Stimulated activated CD4-positive, alpha-beta T cell treated with anti-CD3 and anti-CD28 coated beads, TNF-alpha, amount 100 ng/mL, for 48 hours (primary cell): ENCODE measurements at regions not wholly inside any gene's neighbourhood (a gene's known extent, or its start where the extent isn't known, plus 50 kb on each side); places are given as distances from the start of the nearest gene placed in this dataset.

Experiments
- DNase-seq, 3 donors: peaks; one replicate each; pipeline ENCODE4 v3.0.0-alpha.2; 2020; ENCODE audit warnings: low read depth in 3 of 3

DNA sequence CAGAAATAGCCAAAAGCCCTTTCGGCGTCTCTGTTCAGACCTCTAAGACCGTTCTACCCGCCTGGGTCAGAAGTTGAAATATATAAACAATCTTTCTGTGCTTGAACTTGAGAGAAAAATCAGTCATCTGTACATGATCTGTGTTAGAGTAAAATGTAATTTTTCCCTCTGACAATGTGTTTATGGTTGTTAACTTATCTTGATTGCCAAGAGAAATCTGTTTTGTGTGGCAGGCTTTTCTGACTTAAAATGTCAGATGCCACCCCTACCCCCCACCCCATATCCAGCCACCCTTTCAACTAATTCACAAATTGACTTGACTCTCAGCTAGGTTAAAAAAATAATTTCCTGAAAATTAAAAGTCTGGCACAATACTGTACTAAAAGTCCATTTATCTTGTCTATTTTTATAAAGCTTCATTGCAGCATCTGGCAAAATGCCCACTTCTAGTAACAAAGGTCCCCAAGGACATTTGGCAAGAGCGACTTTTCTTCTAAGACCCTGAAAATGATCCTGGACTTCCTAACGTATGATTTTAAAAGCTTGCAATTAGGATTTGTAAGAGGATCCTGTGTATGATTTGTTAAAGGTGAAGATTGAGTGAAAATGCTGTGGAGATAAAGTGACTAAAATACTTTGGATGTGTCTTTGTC lies 304.2 kb downstream of the EPHA4 start:
- DNase-seq = no peak

DNA sequence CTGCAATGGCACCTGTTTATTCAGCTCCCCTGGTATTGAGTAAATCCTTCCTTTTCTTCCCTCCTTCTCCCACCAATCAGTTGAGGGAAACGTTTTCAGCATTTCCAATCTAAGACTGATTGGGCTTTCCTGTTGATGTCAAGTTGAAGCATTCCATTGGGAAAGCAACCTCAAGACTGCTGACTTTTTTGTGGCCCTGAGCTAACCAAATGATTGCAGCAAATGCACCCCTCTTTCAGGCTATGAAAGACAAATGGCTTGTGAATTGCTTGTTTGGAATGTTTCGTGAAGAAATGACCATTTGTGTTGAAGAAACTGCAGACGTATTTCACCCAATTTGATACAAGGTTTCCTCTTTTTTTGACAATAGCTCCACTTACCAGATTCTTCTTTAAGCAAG lies 303.5 kb downstream of the EPHA4 start:
- no peak for DNase-seq

DNA sequence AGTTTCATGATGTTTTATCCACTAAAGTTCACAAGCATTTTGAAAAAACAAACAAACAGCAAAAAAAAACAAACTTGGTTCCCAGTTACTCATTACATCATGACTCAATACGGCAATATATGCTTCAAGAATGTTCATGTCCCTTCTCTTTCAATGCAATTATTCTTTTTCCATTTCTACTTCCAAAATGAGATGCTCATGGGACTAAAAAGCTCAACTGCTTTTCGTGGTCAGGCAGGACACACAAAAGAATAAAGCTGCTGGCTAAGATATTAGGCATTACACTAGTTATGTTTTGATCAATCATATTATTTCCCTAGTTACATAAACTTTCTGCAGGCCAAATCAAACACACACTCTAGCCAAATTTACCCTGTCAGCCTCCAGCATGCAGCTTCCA lies 301.3 kb downstream of the EPHA4 start:
- no peak for DNase-seq

DNA sequence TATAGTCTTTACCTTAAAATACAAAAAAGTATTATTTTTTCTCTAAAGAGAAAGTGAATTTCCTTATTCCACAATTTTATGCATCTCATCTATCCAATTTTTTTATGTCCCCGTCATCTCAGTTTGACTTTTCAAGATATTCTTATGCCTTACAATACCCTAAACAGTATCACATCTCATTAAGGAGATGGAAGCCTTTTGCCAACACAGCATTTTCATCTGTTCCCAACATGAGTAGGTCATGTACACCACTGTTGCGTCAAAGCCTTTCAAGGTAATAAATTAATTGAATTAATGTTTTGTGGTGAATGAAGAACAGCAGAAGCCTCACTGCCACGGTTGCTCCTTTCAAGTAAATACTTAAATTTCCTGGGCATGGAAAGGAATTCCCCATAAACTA lies 299.4 kb downstream of the EPHA4 start:
- no peak for DNase-seq

DNA sequence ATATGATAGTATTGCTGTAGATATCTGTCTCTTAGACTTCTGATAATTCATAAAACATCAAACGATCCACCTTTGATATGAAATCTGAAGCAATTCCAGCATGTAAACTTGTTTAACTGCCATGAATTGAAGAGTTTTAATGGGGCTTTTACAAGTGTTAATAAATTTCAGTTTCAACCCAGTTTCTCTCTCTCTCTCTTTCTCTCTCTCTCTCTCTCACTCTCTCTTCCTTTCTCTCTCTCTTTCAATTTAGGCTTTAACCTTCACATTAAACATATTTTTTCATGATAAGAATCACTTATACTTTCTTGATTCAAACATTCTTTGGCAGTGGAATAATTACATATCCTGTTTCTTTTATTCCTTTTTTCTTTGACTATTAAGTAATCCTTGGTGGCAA lies 296.1 kb downstream of the EPHA4 start:
- DNase-seq = no peak

DNA sequence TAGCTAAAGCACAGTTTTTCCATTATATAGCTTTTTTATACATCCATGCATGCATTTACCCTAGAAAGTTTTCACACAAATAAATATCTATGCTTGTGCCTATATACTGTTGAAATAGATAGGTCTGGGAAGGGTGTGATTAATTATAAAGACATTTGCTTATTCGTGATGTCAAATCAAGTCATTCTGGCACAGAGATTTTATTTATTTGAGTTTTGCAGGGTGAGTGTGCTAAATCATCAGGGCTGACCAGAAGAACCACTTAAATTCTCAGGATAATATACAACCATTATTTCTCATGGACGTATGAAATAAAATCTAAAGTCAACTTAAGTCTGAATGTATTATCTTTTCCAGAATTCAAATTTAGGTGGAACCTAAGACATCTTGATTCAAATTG lies 295.5 kb downstream of the EPHA4 start:
- DNase-seq = no peak

DNA sequence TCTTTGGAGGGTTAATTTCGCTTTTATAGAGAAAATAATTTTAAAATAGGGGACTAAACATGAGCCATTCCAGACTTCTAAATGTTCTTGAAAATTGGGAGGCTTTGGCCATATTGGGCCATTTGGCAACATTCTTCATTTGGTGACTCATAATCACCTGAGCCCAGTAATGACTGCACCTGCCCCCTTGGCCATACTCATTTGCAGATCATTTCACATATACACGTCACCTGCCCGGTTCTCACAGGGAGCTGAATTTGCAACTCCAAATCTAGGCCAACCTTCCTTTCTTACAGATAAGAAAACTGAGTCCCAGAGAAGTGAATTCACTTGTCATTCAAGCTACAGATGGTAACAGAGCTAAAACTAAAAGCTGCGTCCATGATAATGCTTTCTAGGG lies 289.7 kb downstream of the EPHA4 start:
- no peak for DNase-seq

DNA sequence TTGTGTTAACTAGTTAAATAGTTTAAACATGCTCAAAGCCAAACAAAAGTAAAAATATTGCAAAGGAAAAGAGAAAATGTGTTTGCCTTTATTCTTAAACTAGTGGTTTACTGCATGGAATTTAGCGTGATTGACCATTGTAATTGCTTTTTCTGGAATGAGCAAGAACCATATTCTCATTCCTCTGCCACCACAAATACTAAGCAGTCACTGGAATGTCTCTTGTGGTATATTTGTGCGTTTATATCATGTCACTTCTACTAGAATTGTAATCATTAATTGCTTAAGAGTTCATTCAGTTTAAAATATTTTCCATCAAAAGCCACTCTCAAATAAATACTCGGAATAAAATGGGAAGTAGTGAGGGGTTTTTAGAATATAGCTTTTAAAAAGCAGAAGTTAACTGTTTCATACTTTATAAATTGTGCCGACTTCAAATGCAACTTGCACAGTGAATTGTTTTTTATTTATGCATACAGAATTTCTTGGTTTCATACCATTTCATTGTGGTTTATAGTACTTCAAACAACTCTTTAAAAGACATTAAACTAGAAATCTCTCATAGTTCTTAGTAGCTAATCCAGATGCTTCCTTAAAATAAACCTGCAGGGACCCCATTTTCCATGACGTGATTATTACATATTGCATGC lies 288.1 kb downstream of the EPHA4 start:
- DNase-seq = no peak

DNA sequence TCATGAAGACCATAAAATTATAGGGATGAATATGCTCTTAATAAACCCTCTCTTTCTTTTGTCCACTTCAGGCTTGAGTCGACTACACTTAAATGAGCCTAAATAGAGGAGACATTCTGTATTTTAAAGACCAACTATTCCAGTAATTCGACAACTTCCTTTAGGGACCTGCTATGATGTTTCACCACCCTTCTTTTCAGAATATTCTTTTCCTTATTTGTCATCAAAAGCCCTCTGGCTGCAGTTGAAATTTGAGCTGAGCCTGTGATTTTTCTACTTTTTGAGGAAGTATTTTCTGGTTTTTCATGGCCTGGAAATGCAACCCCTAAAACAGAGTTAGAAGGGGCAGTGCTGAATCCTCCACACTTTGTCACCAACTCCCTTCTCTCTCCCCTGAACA lies 287.0 kb downstream of the EPHA4 start:
- DNase-seq = no peak

DNA sequence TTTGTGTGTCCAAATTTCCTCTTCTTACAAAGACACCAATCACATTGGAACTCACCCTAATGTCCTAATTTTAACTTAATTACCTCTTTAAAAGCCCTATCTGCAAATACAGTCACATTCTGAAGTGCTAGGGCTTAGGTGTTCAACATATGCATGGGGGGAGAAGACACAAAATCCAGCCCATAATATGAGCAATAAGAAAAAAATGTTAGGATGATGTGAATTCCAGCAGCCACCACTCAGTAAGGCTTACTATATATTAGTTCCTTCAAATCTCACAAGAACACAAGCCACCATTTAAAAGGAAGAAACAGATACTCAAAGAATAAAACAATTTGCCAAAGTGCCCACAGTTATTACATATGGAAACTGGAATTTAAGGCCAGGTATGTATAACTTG lies 285.7 kb downstream of the EPHA4 start:
- DNase-seq = no peak

DNA sequence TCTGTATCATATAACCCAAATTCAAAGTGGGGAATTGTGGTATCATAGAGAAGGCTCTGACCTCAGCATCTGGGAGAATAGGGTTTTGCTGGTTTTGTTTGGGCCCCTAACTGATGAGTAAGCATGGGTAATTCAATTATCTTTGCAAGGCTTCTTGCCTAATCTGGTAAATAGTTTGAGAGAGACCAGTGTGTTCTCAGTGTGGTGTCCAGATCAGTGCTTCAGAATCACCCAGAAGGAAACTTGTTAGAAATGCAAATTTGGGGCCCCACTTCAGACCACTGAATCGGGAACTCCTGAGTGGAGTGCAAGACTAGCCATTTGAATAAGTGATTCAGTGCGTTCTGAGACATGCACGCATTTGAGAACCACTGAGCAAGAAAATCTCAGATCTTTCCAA lies 282.7 kb downstream of the EPHA4 start:
- no peak for DNase-seq

DNA sequence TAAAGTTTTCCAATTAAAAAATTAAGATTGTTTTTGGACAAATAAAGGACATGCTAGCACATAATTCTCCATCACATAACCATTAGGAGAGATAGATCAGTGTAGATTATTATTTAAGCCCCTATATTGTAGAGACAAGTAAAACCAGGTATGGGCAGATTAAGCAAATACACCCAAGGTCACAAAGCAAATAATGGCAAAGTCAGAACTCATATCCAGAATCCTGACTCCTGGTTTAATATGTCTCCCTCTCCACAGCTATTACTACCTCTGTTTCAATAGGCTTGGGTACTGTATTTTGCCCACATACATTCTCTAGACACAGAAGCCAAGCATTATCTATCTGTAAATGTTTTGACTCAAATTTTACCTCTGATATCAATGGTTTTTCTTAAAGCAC lies 282.3 kb downstream of the EPHA4 start:
- no peak for DNase-seq

DNA sequence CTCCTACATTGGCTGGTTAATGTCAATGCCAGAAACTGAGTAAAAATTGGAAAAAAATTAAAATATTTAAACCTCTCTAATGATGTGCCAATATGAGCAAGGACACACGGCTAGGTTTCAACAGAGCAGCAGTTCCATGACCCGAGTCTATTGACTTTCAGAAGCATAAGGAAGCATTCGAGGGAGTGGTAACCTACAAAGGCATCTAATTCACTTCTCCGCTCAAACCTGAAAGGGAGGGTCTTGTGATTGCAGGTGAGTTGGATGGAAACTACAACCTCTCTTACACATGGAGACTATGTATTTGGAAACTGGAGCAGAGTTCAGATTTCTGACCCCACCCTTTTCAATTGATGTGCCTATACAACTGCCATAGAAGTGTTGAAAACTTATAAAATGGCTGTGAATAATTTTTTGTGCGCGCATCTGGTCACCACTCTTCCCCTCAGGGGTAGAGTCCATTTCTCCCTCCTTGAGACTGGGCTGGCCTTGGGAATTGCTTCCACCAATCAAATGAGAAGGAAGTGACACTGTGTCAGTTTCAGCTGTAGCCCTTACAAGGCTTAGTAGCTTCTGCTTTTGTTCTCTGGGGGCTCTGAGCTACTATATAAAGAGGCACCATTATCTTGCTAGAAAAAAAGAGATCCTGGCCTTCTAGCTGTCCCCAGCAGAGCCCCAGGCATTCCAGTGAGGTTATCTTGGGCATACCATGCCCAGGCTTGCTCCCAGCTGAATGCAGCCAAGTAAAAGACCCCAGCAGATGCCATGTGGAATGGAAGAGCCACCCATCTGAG lies 278.0 kb downstream of the EPHA4 start:
- no peak for DNase-seq

DNA sequence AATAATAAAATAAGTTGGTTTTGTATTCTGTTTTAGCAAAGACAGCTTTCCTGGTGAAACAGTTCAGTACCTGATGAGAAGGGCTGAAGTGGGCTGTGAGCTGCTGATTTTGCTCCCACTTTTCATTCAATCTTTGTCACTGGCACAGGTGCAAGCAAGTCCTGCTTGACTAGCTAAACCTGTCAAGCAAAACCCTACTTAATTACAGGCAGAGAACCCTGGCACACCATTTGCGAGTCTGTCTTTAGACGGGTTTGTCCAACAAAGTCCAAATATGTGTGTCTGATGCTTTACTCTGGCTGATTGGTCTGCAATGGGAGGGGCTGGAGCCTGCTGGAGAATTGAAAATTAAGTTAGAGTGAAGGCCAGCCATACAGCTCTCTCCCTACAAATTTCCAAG lies 267.2 kb downstream of the EPHA4 start:
- no peak for DNase-seq

DNA sequence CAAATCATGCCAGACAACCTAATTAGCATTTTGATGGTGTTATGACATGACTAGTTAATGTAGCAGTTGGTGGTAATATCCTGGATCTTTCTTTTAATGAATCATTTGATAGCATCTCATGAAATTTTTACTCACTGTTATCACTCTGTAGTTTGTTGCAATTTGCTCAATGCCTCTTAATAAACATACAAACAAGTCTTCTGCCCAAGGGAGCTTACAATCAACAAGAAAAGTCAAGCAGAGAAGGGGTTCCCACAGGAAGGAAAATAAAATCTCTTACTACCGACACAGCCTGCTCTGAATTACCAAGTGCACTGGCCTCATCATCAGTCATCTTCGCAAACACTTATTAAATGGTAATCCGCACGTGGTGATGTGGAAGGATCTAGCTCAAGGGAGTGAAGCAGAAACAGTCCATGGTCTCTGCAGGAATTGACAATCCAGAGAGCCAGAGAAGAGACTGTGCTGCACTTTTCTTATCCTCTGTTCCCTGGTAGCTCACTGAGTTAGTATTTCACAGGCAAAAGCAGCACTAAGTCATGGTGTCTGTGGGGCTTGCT lies 263.5 kb downstream of the EPHA4 start:
- DNase-seq = no peak

DNA sequence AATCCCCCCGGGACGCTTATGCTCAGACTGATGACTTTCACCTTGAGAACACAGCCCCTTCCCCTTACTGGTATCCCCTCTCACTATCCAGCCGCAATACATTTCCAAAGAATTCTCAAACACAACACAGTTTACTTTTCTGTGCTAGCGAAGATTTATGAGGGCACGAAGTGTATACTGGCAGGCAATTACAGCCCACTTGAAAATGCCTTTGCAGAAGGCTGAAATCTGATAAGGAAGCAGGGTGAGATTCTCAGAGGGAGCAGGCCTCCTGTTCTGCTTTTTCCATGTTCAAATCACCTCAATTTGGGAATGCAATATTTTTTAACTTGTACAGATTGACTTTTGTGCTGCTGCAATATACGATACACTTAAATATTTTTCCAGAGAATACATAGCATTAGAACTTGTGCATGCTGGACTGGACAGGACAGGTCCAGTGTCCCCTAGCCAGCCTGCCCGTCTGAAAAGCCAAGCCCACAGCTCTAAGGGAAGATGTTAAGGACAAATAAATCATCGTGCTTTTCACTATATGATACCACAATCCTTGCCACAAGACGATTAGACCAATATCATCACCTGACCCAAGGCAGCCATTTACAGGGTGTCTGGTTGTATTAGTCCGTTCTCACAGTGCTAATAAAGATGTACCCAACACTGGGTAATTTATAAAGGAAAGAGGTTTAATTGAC lies 262.1 kb downstream of the EPHA4 start:
- DNase-seq = no peak

DNA sequence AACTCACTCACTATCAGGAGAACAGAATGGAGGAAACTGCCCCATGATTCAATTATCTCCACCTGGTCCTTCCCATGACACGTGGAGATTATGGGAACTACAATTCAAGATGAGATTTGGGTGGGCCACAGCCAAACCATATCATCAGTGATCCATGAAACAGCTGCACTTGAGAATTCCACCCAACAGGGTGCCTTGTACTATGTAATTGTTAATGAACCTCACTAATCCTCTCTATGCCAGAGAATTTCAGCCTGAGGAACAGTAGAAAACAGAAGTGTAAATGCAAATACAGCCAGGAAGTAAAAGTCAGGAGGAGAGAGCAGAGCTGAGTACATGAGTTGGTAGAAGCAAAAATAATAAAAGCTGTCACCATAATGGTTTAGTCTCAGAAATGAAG lies 261.4 kb downstream of the EPHA4 start:
- DNase-seq = no peak

DNA sequence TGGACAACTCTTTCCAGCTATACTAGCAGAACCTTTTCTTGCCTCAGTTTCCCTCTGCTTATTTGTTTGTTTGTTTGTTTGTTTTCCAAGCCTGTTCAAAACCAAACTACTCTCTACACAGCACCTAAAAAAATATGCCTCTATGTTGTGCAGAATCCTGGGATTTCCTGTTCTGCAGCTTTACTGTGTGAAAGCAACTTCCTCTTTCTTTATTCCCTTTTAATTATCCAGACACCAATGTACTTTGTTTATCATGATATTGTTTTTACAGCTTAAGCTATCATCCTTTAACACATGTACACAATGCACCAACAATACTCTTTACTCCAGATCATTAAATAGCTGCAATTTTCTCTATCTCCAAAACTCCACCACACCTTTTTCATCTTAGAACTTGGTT lies 259.5 kb downstream of the EPHA4 start:
- DNase-seq = no peak

DNA sequence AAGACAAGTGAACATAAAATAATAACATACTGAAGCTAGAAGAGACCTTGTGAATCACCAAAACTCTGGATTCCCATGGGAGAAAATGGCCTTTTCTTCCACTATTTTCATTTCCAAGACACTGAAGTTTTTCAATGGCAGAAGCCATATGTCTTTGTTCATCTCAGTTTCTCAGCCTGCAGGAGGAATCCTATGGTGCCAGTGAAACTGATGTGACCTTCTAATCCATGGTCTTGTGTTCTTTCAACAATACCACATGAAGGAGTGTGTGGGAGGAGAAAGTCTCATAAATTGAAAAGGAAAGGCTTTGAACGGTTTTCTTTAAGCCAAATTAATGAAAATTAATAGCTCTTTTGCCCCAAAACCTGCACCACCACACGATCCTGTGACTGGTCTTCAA lies 257.3 kb downstream of the EPHA4 start:
- no peak for DNase-seq

DNA sequence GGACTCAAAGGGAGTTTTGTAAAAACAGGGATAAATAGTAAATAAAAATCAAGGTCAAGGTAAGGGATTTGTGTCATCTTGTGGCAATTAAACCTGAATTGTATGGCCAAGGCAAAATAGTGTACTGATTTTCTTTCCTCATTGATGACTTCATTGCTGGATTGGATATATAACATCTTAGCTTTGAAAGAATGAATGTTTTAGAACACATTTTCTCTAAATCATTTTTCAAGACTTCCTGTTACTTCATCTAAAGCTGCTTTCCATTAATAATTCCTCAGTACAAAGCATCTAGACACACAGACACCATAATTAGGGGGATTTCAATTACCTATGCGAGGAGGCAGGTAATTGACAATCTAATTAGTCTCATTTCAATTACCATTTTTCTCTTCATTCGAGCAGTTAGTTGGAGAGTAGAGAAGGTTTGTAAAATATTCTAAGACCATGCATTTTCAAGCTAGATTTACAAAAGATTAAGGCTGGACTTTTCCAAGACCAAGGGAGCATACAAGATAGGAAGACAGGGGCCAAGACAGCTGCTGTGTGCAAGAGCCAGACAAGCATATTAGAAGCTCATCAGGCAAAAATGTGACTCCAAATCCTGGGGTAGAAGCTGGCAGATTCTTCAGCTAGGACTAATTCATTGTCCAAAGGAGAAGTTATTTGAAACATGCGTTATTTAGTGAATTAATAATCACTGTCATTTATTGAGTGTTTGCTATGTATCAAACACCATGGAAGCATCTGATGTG lies 253.6 kb downstream of the EPHA4 start:
- no peak for DNase-seq

DNA sequence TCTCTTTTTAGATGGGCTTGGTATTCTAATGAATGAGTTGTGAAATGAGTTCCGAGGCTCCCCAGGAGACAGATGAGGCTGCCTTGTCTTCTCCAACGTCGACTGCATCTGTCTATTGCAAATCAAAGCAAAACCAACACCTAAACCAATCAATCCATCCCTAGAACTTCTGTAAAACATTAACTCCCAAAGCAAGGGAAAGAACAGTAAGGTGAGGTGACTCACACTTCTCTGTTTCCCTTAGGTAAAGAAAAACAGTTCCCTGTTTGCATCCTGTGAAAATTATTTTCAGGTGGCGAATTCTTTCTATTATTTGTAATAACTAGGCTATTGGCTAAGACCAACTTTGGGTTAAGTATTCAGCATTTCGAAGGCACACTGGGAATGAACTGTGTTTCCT lies 249.4 kb downstream of the EPHA4 start:
- DNase-seq = no peak

DNA sequence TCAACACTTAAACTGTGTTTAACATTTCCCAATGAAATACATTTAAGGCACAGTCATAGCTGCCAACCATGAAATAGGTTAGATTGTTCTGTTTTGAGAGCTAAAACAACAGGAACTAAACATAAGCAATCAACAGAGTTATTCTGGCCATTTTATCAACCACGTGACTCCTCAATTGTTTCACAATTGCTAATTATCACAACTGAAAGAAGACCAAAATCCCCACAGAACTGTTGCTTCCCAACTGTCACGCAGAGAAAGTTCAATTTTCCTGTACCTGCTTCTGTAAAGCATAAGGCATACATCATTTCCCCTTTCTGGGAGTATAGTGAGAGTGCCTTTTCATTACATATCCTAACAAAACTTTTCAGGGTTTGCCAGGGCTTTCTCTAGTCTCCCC lies 248.6 kb downstream of the EPHA4 start:
- DNase-seq = no peak
